AG10803 (cell line): ENCODE measurements at regions not wholly inside any gene's neighbourhood (a gene's known extent, or its start where the extent isn't known, plus 50 kb on each side); places are given as distances from the start of the nearest gene placed in this dataset.
"Not testable (repeated sequence)": the region's sequence is repeated elsewhere in the genome, so short reads cannot be mapped to it uniquely, and the experiment has no call there.

Experiments used
- DNase-seq: peaks from one replicate; pipeline ENCODE4 v3.0.0; 2010; ENCODE audit warnings: low read depth
- H3K4me3 ChIP-seq: 2 replicates; pipeline ENCODE4 v1.5.1; 2011; ENCODE audit warnings: mild to moderate bottlenecking, low read length, control low read depth
- TF ChIP-seq, protein P1 (sequence below): conservative IDR thresholded peaks from 2 replicates; pipeline ENCODE4 v1.5.1; 2011; ENCODE audit warnings: mild to moderate bottlenecking, low read length, control low read depth, inconsistent platforms

DNA sequence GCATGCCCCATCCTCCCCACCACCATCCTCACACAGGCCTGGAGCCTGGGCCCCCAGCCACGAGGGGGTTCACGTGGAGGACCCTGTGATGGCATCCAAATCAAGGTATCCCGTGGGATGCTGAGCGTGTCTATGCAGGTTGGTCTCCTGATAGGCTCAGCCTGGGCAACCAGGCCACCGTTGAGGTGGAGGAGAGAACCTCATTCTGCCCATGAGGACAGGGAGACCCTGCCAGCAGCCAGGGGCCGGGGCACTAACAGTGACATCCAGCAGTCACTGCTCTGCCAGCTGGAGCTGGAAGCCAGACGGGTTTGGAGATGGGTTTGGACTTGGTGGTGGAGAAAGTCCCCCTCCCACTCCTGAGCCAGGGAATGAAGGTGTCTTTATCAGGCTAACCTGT is 582.8 kb downstream of the MATN1 start:
- no peak for DNase-seq
- TF ChIP-seq, protein P1, sequence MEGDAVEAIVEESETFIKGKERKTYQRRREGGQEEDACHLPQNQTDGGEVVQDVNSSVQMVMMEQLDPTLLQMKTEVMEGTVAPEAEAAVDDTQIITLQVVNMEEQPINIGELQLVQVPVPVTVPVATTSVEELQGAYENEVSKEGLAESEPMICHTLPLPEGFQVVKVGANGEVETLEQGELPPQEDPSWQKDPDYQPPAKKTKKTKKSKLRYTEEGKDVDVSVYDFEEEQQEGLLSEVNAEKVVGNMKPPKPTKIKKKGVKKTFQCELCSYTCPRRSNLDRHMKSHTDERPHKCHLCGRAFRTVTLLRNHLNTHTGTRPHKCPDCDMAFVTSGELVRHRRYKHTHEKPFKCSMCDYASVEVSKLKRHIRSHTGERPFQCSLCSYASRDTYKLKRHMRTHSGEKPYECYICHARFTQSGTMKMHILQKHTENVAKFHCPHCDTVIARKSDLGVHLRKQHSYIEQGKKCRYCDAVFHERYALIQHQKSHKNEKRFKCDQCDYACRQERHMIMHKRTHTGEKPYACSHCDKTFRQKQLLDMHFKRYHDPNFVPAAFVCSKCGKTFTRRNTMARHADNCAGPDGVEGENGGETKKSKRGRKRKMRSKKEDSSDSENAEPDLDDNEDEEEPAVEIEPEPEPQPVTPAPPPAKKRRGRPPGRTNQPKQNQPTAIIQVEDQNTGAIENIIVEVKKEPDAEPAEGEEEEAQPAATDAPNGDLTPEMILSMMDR = no peak
- H3K4me3 ChIP-seq = no peak overlapping the region

DNA sequence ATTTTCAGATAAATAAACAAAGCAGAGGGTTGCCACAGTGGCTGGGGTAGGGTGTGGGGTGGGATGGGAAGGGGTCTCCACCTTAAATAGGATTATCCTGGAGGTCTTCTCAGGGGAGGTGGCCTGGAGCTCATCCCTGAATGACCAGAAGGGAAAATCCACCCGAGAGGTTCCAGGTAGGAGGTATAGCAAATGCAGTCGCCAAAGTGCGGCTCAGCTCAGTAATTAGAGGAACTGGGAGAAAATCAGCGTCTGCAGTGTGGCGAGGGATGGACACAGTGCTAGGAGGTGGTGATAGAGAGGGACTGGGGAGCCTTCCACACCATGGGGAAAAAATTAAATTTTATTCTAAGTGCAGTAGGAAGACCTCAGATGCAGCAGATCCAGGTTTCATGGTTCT is 584.5 kb downstream of the MATN1 start:
- H3K4me3 ChIP-seq = no peak overlapping the region
- TF ChIP-seq, protein P1 = no peak

DNA sequence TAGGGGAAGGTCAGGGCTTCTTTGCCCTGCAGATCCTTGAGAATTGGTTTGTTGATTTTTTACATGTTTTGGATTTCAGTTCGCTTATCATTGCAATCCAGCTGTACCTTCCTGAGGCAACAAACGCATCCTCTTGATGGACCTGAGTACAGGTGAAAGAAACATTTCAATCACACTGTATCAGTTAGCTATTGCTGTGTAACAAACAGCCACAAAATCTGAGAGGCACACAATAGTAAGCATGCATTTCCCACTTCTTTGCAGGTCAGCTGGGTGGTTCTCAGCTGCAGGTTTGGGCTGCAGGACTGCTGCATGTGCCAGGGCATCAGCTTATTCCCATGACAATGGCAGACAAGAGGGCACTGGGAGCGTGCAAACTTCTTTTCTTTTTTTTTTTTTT is 586.4 kb downstream of the MATN1 start:
- DNase-seq = no peak

More for the DNA sequence above, 584.5 kb downstream of the MATN1 start:
- DNase-seq = no peak

DNA sequence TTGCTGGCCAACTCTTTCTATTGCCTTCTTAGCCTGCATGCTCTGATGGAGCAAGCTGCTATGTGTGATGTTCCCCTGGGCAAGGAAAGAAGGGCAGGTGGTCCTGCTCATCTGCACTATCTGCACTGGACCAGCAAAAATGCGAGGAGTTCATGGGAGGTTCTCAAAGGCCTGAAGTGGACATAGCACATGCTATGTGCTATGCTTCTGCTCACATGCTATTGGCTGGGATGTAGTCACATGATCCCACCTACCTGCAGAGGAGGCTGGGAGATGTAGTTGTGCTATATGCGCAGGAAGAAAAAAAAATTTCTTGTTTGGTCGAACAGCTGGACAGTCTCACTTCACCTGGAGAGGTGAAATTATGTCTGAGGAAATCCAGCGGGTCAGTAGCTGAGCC is 587.7 kb downstream of the MATN1 start:
- TF ChIP-seq, protein P1 = no peak
- no peak for DNase-seq
- no peak overlapping the region for H3K4me3 ChIP-seq

More for the DNA sequence above, 586.4 kb downstream of the MATN1 start:
- H3K4me3 ChIP-seq = no peak overlapping the region
- TF ChIP-seq, protein P1 = no peak

DNA sequence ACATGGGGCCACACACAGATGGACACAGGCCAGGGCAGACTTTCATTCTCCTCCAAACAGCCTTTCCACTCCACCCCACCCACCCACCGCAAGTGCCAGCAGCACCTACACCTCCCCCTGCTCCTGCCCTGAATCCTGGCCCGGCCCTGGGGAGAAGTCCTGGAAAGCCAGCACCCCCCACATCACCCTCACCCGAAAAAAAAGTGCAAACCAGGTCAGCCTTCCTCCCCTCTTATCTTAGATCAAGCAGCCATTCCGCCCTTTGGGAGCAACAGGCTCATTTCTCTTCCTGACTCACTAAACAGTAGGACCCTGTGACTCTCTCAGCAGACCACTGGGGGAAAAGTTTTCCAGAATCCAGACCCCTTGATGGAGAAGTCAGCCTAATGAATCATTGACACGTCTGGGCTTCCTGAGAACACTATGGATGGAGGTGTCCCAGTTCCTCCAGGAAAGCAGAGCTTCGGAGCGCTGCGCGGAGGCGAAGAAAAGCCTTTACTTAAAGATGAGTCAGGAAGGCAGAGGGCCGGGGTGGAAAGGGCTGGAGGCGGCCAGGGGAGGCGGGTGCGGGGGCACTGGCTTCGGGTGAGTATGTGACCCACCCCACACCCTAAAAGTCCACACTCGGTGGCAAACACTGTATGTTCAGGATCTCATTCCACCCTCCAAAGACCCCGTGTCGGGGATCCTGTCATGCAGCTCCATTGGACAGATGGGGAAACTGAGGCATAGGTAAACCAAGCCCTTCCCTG is 588.7 kb downstream of the MATN1 start:
- TF ChIP-seq, protein P1 = no peak
- no peak overlapping the region for H3K4me3 ChIP-seq
- no peak for DNase-seq

DNA sequence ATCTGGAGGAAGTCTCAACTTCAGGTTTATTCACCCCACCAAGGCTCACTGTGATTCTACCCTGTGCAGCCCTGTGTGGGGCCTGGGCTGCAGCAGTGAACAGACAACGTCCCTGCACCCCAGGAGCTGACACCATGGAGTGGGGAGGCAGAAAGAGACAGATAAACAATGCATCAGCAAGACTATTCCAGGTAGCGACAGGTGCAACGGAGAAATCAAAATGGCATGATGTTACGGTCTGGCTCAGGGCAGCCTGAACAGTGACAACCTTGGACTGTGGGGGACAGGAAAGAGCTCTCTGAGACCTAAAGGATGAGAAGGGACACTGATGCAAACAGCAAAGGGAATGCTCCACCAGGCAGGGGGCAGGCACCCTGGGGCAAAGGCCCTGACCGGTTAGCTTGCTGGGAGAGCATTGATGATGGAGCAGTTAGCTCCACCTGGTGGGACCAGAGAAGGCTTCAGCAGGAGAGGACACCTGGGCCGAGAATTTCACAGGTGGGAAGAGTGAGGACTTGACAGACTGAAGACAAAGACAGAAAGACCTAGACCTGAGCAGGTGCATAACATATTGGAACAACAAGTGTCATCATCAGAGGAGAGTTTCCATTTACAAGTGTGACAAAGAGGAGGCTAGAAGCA is 589.9 kb downstream of the MATN1 start:
- no peak overlapping the region for H3K4me3 ChIP-seq
- DNase-seq = no peak
- TF ChIP-seq, protein P1 = no peak

DNA sequence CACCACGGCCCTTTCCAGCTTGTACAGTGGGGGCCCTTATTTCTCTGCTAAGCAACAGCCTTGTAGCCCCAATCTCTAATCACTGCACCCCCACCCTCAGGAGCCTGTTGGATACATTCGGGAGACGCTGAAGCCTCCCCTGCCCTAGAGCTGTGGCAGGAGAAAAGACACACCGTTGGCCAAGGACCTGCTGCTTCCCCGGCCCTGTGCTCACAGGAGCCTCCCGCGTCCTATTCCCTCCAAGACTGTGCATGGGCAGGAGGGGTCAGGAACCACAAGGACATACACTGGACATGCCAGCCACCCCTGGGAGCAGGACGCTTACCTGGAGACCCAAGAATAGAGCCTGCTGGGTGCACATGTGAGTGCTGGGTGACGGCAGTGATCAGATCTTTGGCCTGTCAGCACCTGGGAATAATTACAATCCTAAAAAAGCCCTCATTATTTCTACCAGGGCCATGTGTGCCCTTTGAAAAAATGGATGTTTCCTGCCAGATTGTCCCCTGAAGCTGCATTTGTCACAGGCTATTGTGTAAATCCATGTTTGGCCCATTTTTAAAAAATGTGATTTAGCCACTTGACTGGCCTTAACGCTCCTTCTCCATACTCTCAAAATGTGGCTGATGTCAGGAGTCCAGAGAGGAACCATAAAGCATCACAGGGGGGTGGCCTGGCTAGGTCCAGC is 590.6 kb downstream of the MATN1 start:
- H3K4me3 ChIP-seq = no peak overlapping the region
- no peak for DNase-seq
- TF ChIP-seq, protein P1 = no peak

DNA sequence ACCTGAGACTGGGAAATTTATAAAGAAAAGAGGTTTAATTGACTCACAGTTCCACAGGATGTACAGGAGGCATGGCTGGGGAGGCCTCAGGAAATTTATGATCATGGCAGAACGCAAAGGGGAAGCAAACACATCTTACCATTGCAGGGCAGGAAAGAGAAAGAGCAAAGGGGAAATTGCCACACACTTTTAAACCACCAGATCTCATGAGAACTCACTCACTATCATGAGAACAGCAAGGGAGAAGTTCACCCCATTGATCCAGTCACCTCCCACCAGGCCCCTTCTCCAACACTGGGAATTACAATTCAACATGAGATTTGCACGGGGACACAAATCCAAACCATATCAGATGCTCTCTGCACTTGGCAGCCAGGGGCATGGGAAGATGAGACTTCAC is 592.8 kb downstream of the MATN1 start:
- not testable (repeated sequence) for DNase-seq, H3K4me3 ChIP-seq
